RPMI8226 (cell line): ENCODE measurements at regions not wholly inside any gene's neighbourhood (a gene's known extent, or its start where the extent isn't known, plus 50 kb on each side); places are given as distances from the start of the nearest gene placed in this dataset.

Experiments
- DNase-seq: peaks from one replicate; pipeline ENCODE4 v3.0.0-alpha.2; 2015

DNA sequence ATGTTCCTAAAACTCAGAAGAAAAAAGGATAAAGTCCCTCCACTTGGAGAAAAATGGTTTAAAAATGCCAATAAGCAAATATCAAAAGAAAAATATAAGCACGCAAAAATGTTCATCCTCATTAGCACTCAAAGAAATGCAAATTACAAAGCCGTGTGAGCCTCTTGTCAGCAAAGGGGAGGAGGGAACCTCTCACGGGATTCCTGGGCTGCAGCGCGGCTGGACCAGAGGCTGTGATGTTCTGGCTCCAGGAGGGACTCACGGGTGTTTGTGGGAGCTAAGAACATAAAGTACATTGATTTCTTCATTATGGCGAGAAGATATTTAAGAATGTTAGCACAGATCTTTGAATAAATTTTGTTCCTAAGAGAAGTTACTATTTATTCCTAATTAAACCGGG is 1451.2 kb downstream of the BRD1 start:
- DNase-seq: no peak

DNA sequence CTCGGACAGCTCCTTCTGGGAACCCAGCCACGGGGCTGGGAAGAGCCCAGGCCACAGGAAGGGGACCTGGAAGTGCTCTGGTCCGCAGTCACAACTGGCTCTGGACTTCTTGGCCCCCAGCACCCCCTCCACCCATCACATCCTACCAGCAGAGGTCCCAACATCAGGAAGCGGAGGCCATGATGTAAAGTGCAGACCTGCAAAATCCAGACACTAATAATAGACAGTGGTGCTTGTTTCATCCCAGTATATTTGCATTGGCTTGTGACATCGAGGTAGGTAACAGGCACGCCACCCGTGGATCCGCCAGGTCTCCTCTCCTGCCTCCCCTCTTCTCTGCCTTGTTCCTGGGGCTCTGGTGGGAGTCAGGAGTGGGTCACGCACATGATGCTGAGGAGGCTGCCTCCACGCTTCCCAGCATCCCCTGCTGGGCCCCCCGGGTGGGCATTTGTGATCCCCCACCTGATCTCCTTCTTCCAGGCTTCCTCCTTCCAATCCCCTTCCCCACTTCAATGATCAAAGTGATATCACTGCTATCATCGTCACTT is 1454.0 kb downstream of the BRD1 start:
- no peak for DNase-seq

GRCh38 chr22:48372390-48372789 is 1455.3 kb downstream of the BRD1 start:
- no peak for DNase-seq

DNA sequence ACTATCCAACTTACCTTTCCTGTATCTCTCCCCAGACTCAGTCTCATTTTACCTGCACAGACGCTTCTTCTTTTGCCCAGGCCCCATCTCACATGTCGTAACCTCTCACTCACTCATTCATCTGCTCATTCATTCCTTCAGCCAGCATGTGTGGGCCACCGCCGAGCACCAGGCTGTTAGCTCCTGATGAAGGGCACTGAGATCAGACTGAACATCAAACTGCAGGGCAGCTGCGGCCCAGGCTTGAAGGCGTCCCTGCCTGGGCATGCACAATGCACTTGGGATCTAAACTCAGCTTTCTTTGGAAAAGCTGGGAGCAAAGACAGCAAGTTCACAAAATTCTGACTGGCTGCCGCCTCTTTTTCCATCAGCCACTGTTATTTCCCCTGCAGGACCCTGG is 1456.3 kb downstream of the BRD1 start:
- DNase-seq: no peak

DNA sequence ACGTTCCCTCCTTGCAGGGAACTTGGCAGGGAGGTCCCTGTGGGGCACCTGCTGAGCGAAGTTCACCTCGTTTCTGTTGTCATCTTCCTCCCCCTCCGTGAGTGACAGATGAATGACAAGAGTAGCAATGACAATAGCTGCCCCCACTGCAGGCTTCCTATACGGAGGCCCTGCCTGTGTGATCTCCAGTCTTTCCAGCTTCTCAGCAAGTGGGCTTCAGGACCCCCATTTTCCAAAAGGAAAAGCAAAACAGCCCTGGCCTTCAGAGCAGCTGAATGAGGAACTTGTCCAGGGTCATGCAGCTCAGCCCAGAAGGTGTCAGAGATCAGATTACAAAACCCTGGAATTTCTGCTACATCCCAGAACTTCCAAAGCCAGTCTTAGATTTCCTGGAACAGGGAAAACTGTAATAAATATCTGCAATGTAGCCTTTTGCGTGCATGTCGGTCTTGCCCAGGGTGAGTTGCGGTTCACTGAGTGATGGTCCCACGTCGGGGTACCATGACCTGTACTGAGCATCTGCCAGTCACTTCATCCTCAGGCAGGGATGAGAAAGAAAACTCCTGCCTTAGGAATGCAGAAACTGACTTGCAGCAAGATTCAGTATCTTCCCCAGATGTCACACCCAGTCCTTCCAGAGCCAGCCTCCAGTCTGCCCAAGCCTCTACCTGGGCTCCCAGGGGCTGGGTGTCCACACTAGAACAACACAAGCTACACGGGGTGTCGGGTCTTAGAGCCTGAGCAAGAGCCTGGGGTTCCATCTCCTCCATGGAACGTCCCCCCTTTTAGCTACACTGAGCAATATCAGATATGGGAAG is 1457.0 kb downstream of the BRD1 start:
- no peak for DNase-seq

- no peak for DNase-seq
Observed at GRCh38 chr22:48369789-48370507, 1457.7 kb downstream of the BRD1 start.

- no peak for DNase-seq
Observed at GRCh38 chr22:48368975-48369525, 1458.6 kb downstream of the BRD1 start.

DNA sequence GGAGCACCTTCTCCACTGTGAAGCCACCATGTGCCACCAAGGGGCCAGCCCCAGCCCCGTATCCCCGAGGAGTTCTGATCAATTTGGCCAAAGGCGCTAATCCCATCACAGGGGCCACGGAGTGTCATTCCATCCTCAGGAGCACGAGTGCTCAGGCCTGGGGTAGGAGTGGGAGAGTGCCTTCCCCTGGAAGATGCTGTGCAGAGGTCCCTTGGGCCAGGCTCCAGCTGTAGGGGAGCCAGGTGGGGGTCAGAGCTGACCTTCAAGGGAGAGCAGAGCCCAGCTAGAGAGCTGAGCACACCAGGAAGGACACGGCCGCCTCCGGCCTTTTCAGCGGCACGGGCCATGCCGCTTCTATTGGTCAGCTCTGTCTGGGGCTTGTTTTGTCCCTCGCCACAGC is 1459.9 kb downstream of the BRD1 start:
- DNase-seq: no peak

- no peak for DNase-seq
Observed at GRCh38 chr22:48366591-48366990, 1461.1 kb downstream of the BRD1 start.

- DNase-seq: no peak
Observed at GRCh38 chr22:48366056-48366455, 1461.6 kb downstream of the BRD1 start.

DNA sequence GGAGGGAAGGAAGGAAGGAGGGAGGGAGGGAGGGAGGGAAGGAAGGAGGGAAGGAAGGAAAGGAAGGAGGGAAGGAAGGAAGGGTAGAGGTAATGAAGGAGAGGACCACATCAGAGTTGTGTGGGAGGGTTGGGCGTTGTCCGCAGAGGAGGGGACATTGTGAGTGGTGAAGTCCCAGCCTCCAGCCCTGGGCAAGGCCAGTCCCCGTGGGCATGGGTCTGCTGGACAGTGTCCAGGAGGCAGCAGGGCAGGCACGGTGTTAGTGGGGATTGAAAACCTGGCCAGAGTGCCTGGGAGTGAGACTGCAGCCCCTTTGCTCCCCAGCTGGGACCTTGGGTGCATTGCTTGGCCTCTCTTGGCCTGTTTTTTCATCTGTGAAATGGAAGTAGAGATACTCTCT is 1462.3 kb downstream of the BRD1 start:
- no peak for DNase-seq

DNA sequence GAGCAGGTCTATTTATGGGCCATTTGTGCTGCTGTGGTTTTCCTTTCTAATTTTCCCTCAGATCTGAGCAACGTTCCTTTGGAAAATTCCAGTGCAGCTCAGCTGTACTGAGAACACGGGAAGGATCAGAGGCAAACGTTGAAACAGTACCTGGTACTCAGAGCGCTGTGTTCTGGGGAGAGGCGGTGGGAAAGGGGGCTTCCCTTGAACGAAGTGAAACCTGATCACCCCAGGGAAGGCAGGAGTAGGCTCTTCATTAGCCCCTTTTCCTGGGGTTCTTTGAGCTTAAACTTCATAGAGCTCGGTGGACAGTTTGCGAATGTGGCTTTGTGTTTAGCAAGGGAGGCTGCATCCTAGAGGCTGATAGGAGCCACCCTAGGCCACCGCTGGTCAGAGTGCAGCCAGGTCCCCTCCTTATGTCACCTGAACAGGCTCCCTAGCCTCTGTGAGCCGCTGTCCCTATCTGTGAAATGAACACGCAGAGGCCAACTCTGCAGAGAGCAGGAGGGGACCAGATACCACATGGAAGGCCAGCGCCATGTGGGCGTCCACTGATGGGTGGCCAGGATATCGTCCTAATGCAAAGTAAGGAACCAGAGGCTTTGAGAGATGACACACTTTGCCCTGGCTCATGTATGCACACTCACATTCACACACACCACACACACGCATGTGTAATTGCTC is 1464.8 kb downstream of the BRD1 start:
- no peak for DNase-seq

GRCh38 chr22:48361099-48361639 is 1466.5 kb downstream of the BRD1 start:
- DNase-seq: no peak

GRCh38 chr22:48359613-48359965 is 1468.1 kb downstream of the BRD1 start:
- DNase-seq: no peak

DNA sequence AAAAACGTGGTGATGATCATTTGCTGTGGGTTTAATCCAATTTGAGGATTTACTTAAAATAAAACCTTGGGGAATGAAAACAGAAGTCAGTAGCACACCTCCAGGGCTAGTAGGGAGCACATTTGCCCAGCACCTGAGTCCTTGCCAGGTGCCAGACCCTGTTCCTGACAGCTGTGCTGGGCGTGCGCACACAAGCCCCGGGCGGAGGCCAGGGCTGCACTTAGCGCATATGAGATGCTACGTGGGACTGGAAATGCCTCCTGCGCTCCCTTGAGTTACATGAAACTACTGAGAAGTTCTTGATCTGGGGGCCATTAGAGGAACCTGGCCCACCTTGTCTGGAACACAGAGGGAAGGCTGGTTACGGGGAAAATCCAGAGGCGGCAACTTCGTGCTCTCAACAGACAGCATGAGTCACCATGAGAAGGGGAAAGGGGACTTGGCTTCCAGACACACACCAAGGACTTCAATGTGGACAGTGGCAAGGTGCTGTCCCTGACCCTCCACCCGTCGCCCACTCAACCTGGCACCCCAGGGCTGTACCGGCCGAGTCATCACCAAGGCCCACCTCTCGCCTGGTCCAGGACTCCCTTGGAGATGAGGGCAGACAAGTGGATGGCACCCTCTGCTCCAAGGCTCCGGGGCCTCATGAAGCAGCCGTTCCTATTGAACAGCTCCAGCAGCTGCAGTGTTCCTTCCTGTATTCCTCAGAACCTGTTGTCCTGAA is 1468.6 kb downstream of the BRD1 start:
- no peak for DNase-seq

- no peak for DNase-seq
Observed at GRCh38 chr22:48357961-48358360, 1469.7 kb downstream of the BRD1 start.

DNA sequence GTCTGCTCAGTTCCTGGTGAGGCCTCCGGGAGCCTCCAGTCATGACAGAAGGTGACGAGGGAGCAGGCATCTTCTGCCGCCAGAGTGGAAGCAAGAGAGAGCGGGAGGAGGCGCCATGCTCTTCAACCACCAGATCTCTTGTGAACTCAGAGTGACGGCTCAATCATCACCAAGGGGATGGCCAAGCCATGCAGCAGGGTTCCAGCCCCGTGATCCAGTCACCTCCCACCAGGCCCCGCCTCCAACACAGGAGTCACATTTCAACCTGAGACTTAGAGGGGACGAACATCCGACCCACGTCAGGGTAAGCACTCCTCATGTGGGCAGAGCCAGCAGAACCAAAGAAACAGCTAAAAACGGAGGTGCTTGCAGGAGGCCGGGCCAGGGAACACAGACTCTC is 1470.5 kb downstream of the BRD1 start:
- no peak for DNase-seq

- no peak for DNase-seq
Observed at GRCh38 chr22:48356731-48357130, 1470.9 kb downstream of the BRD1 start.

DNA sequence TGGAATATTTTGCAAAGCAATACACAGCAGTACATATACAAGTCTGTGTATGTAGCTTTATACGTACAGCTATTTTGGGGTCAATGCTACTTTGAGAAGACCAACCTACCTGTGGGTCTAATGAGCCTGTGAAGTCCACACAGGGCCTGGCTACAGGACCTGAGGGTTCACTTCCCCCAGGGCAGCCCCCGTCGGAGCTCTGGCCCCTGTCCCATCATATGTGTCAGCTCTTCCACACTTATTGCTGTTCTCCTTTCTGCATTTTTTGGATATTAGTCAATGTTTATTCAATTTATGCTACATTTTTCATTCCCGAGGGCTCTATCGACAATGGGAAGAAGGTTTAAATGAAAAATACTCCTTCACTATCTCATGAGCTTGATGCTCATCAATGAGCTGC is 1473.6 kb downstream of the BRD1 start:
- DNase-seq: no peak

DNA sequence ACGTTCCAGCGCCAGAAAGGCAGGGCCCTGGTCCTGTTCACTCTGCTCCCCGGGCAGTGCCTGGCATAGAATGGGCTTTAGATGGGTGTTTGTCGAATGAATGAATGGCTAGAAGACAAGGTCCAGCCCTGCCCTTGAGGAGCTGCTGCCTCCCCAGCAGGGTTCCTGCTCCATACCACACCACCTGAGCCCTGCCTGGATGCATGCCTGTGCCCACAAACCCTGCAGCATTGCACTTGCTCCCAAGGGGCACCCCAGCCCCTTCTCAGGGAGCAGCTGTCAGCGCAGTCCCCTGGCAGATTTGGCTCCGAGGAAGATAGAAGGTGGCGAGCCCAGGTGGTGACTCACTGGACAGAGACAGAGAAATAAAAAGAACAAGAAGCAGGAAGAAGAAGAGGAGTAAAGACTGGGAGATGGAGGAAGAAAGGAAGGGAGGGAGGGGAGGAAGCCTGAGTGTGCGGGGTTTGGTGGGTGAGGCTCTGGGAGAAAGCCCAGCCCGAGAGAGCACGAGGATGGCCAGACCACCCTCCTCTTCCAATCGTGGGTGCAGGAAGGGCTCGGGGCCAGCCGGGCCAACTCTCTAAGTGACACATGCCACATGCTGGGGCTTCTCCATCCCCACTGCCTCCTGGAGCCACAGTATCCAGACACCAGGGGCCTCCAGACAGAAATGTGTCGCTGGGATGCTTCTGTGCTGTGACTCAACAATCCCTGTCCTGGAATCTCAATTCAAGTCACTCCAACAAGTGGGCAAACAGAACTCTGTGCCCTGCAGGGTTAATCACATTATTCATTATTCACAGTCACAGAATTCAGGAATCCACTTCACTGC is 1474.3 kb downstream of the BRD1 start:
- peak; percentile 26 for DNase-seq
